ENCODE measurements at regions not wholly inside any gene's neighbourhood (a gene's known extent, or its start where the extent isn't known, plus 50 kb on each side); places are given as distances from the start of the nearest gene placed in this dataset.

DNA sequence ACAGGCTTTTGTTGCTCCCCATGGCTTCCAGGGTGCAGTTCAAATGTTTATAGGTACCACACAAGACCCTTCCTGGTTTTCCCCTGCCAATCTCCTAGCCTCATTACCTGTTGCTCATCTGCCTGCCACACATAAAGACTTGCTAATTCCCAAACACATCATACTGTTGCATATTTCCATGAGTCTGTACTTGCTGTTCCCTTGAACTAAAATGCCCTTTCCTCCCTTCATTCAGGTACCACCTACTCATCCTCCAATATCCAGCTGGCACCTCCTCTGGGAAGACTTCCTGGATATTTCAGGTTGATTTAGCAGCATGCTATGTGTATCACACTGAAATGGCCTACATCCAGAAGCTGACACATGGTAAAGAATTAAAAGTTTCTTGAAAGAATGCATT is 206.4 kb upstream of the NFE2L3 start:
- no peaks in the 10 kb centered on the region for H3K36me3 ChIP-seq (ENCODE audit: control insufficient read depth in 2 of 2, extremely low read depth in 1 of 2, insufficient read depth in 2 of 2, low read length in 2 of 2)
- no peaks in the 10 kb centered on the region for H4K20me1 ChIP-seq (replicated peaks; ENCODE audit: control insufficient read depth, extremely low read depth, insufficient read depth, low read length)
- no peaks in the 10 kb centered on the region for H3K79me2 ChIP-seq (ENCODE audit: control insufficient read depth, insufficient read depth, low read length)
- ChIA-PET POLR2A (no interaction called here), CTCF (interaction anchor here (1.0 kb wide), 1 partner anchor 53 kb away, joined by 3 read pairs; no protein-coding TSS in a partner anchor)
- no peak overlapping the region for H3K9ac ChIP-seq (replicated peaks; ENCODE audit: extremely low read depth, insufficient read depth, low read length)
- intact Hi-C loops (cut with micrococcal nuclease): no loop called here
- no peaks in the 10 kb centered on the region for H3K9me3 ChIP-seq (replicated peaks; ENCODE audit: control insufficient read depth, insufficient read depth, low read length)
- peaks cover 6% of the 10 kb centered on the region for H3K4me1 ChIP-seq (ENCODE audit: control insufficient read depth, extremely low read depth, insufficient read depth, low read length)
- no TSS peak for BruUV-seq (replicated peaks)
- no peak overlapping the region for H3K27ac ChIP-seq (ENCODE audit: insufficient read depth, low read depth, low read length)
- FAIRE-seq (no peak), DNase-seq (ENCODE audit: low read depth, low spot score) (no peak)
- H3K27me3 ChIP-seq (ENCODE audit: control insufficient read depth in 2 of 2, insufficient read depth in 2 of 2, low read length in 2 of 2): peaks cover 27 to 31% of the 10 kb centered on the region in 2 experiments
- dilution Hi-C loops (cut with MboI; ENCODE audit: extremely low pct_ligation_motif_present, low sequenced_read_pairs): no loop called here
- no peak for TF ChIP-seq POLR2A (IDR thresholded peaks at IDR 0.05; ENCODE audit: low read depth, low read length)
- no peak for TF ChIP-seq EZH2 (IDR thresholded peaks at IDR 0.05; ENCODE audit: borderline replicate concordance, low read depth, low read length, severe bottlenecking)
- no peak for TF ChIP-seq FOS (IDR thresholded peaks at IDR 0.05; ENCODE audit: borderline replicate concordance, insufficient read depth, low read length)
- H2AFZ ChIP-seq (ENCODE audit: low read depth, low read length): no peak overlapping the region
- no peak overlapping the region for H3K4me3 ChIP-seq (replicated peaks in 1 of 3; ENCODE audit: insufficient read depth in 1 of 3, low read depth in 1 of 3, low read length in 3 of 3)
- no peaks in the 10 kb centered on the region for H3K9me1 ChIP-seq (replicated peaks; ENCODE audit: control insufficient read depth, extremely low read depth, insufficient read depth, low read length)
- no peak overlapping the region for H3K4me2 ChIP-seq (ENCODE audit: insufficient read depth, low read length)

DNA sequence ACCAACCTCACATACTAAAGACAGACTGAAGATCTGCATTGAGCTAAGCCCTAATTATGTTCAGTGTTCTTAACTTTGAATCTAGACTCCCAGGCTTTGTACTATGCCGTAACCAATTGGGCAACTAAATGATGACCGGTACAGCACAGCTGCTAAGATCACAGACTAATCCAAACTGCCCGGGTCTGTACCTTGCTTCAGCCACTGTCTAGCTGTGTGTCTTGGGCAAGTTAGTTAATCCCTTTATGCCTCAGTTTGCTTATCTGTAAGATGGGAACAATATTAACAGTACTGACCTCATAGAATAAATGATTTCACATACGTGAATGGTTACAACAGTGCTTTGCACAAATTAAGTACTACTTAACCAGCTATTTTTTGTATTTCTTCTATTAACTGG is 205.8 kb upstream of the NFE2L3 start:
- DNase-seq (ENCODE audit: low read depth, low spot score) (no peak), FAIRE-seq (no peak)
- no peak overlapping the region for H3K9ac ChIP-seq (replicated peaks; ENCODE audit: extremely low read depth, insufficient read depth, low read length)
- no peak overlapping the region for H3K27ac ChIP-seq (ENCODE audit: insufficient read depth, low read depth, low read length)
- H3K27me3 ChIP-seq (ENCODE audit: control insufficient read depth in 2 of 2, insufficient read depth in 2 of 2, low read length in 2 of 2): peaks cover 29 to 31% of the 10 kb centered on the region in 2 experiments
- dilution Hi-C loops (cut with MboI; ENCODE audit: extremely low pct_ligation_motif_present, low sequenced_read_pairs) (no loop called here), intact Hi-C loops (cut with micrococcal nuclease) (no loop called here)
- H3K4me2 ChIP-seq (ENCODE audit: insufficient read depth, low read length): no peak overlapping the region
- no TSS peak for BruUV-seq (replicated peaks)
- ChIA-PET CTCF (no interaction called here), POLR2A (no interaction called here)
- H2AFZ ChIP-seq (ENCODE audit: low read depth, low read length): no peak overlapping the region
- TF ChIP-seq GATA2 (IDR thresholded peaks at IDR 0.05; ENCODE audit: insufficient read depth, insufficient read length, low read depth, low read length): no peak
- no peak for TF ChIP-seq MYC (IDR thresholded peaks at IDR 0.05; ENCODE audit: low read depth, low read length)
- no peak for TF ChIP-seq EZH2 (IDR thresholded peaks at IDR 0.05; ENCODE audit: borderline replicate concordance, low read depth, low read length, severe bottlenecking)
- TF ChIP-seq POLR2A (IDR thresholded peaks at IDR 0.05; ENCODE audit: low read depth, low read length): no peak
- TF ChIP-seq FOS (IDR thresholded peaks at IDR 0.05; ENCODE audit: borderline replicate concordance, insufficient read depth, low read length): no peak
- TF ChIP-seq MAX (IDR thresholded peaks at IDR 0.05; ENCODE audit: insufficient read depth, insufficient read length): no peak
- TF ChIP-seq, protein P1, sequence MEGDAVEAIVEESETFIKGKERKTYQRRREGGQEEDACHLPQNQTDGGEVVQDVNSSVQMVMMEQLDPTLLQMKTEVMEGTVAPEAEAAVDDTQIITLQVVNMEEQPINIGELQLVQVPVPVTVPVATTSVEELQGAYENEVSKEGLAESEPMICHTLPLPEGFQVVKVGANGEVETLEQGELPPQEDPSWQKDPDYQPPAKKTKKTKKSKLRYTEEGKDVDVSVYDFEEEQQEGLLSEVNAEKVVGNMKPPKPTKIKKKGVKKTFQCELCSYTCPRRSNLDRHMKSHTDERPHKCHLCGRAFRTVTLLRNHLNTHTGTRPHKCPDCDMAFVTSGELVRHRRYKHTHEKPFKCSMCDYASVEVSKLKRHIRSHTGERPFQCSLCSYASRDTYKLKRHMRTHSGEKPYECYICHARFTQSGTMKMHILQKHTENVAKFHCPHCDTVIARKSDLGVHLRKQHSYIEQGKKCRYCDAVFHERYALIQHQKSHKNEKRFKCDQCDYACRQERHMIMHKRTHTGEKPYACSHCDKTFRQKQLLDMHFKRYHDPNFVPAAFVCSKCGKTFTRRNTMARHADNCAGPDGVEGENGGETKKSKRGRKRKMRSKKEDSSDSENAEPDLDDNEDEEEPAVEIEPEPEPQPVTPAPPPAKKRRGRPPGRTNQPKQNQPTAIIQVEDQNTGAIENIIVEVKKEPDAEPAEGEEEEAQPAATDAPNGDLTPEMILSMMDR (IDR thresholded peaks at IDR 0.05; ENCODE audit: extremely low read depth in 1 of 2, insufficient read depth in 1 of 2, low read depth in 1 of 2, low read length in 2 of 2): no peak
- no peak for TF ChIP-seq POLR2AphosphoS5 (IDR thresholded peaks at IDR 0.05; ENCODE audit: insufficient read depth, low read depth, low read length)
- TF ChIP-seq JUN (IDR thresholded peaks at IDR 0.05; ENCODE audit: borderline replicate concordance, insufficient read depth, insufficient read length, low read depth): no peak
- no peak overlapping the region for H3K4me3 ChIP-seq (replicated peaks in 1 of 3; ENCODE audit: insufficient read depth in 1 of 3, low read depth in 1 of 3, low read length in 3 of 3)
- no peaks in the 10 kb centered on the region for H3K9me1 ChIP-seq (replicated peaks; ENCODE audit: control insufficient read depth, extremely low read depth, insufficient read depth, low read length)
- no peaks in the 10 kb centered on the region for H4K20me1 ChIP-seq (replicated peaks; ENCODE audit: control insufficient read depth, extremely low read depth, insufficient read depth, low read length)
- no peaks in the 10 kb centered on the region for H3K9me3 ChIP-seq (replicated peaks; ENCODE audit: control insufficient read depth, insufficient read depth, low read length)
- H3K79me2 ChIP-seq (ENCODE audit: control insufficient read depth, insufficient read depth, low read length): no peaks in the 10 kb centered on the region
- H3K4me1 ChIP-seq (ENCODE audit: control insufficient read depth, extremely low read depth, insufficient read depth, low read length): peaks cover 6% of the 10 kb centered on the region
- no peaks in the 10 kb centered on the region for H3K36me3 ChIP-seq (ENCODE audit: control insufficient read depth in 2 of 2, extremely low read depth in 1 of 2, insufficient read depth in 2 of 2, low read length in 2 of 2)
